NCI-H187 (cell line): ENCODE measurements at regions not wholly inside any gene's neighbourhood (a gene's known extent, or its start where the extent isn't known, plus 50 kb on each side); places are given as distances from the start of the nearest gene placed in this dataset.

Experiments
- DNase-seq, 2 experiments: peaks; one replicate each; lab custom pipeline; 2025; lab: John Stamatoyannopoulos, UW

DNA sequence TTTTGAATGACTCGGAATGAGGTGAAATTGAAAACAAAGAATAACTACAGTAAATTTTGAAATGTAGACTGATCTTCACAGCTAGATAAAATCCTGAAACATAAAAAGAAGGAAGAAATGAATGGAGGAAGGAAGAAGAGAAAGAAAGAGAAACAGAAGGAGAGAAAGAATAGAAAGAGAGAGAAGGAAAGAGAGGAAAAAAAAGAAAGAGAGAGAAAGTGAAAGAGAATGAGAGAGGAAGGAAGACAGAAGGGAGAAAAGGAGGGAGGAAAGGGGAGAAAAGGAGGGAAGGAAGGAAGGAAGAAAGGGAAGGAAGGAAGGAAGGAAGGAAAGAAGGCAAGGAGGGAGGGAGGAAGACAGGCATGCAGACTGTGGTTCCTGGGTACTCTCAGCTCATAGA lies 982.6 kb downstream of the BCL11A start:
- DNase-seq, result no peak

DNA sequence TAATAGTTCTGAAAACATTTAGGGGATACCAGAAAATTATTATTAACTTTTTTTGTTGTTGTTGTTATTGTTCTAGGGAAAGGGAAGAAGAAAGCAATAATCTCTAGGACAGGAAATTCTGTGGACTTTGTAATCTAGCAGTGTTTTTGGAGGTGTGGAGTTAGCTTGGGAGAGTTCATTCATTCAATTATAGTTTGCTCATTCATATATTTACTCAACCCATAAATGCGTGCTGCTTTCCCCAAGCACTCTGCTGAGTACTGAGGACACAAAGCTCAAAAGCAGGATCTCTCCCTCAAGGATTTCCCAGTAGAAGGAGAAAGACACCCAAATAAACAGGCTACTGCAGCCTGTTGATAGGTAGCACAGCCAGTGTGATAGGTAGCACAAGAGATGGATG lies 984.3 kb downstream of the BCL11A start:
- DNase-seq, result no peak

DNA sequence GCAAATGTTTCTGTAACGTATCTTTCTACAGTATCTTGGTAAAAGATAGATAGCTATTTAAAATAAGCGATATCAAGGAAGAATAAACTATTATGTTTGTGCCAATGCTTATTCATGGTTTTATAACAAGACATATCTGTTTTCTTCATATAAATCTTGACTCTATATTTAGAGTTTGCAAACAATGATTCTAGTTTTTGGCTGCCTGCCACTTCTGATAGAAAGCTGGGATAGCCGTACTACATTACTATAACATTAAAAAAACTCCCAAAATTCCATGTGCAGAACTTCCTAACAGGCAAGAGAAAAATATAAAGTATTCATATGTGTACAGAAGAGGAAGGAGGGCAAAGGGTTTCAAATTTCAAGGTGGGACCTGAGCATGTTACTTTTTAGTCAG lies 985.0 kb downstream of the BCL11A start:
- no peak for DNase-seq

DNA sequence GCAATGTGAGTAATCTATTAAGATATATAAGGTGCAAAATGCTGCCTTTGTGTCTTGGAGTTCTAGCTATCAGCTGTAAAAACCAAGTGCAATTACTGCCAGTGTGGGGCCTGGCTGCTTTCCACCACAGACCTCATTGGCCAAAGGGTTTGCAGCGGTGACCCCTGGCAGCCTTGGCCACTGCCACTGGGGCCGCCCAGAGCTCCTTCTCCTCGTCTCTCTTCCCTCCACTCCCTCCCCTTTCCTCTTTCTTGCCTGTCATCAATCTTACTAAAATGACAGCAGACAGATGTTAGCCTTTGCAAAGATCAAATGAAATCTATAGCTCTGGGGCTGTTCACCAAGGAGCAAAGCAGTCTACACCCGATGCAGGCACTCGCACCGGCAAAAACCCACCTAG lies 986.3 kb downstream of the BCL11A start:
- DNase-seq, result no peak

DNA sequence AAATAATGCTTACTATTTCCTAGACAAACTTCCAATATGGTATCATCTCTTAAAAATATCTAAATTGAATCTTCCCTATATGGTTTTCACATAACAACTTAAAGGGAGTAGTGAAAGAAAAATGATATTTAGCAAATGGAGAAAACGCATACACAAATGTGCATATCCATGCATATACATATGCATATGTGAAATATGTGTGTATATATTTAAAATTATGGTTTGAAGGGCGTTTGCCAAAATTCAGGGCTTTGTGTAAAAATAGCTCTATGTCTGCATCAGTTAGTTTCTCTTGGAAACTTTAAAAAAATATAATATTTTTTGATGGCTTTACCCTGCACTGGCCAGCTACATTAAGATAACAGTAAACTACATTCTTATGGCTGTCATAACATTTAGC lies 986.7 kb downstream of the BCL11A start:
- no peak for DNase-seq

DNA sequence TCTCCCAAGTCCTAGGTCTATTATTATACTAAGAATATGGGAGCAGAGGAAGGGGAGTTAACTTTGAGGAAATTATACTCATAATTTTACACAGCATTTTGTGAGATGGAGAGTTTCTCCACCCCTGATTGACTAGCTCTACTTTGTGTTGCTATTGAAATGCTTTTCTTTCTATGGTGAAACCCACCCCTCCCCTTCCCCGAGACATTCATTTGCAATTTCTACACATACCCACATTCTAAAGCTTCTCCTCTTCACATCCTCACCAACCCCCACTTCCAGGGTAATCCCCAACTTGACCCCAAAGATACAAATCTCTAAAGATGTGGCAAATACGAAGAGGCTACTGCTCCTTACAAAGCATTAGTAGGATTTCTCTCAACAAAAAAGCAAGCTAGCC lies 992.2 kb downstream of the BCL11A start:
- no peak for DNase-seq

DNA sequence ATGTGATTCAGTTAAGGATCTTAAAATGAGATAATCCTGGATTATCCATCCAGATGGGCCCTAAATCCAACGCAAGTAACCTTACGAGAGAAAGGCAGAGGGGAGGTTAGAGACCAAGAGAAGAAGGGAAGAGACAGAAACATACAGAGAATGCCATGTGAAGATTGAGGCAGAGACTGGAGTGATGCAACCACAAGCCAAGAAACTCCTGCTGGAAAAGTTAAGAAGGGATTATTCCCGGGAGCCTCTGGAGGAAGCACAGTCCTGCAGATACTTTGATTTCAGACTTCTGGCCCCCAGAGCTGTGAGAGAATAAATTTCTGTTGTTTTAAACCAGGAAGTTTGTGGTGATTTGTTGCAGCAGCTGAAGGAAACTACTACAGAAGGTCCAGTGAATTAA lies 992.7 kb downstream of the BCL11A start:
- no peak for DNase-seq

DNA sequence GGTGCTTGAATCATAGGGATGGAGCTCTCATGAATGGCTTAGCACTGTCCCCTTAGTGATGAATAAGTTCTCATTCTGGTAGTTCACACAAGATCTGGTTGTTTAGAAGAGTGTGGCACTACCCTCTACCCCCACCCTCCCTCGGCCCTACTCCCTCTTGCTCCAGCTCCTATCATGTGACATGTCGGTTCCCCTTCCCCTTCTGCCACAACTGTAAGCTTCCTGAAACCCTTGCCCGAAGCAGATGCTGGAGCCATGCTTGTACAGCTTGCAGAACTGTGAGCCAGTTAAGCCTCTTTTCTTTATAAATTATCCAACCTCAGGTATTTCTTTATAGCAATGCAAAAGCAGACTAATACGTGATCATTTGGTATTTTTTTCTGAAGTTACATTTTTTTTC lies 1012.6 kb downstream of the BCL11A start:
- no peak for DNase-seq

DNA sequence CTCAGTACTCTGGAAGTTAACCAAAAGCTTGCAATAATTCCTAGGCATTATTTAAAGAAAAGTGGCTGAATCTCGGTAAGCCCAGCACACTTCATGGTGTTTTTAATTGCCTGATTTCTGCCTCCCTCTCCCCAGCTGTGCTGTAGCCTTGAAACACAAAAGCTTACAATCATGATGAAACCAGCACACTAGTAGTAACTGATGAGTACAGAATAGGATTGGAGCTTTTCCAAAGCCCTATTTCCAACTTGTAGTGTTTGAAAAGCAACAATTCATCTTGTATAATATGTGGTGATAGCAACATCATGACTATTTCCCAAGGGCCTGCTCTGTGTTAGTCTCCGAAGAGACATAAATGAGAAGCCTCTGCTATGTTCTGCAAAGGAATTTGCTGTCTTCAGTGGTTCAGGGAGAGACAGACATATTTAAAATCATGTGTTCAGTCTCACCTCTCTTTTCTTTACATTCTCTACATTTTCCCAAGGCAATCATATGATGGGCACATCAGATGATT lies 1015.0 kb downstream of the BCL11A start:
- DNase-seq, result no peak

DNA sequence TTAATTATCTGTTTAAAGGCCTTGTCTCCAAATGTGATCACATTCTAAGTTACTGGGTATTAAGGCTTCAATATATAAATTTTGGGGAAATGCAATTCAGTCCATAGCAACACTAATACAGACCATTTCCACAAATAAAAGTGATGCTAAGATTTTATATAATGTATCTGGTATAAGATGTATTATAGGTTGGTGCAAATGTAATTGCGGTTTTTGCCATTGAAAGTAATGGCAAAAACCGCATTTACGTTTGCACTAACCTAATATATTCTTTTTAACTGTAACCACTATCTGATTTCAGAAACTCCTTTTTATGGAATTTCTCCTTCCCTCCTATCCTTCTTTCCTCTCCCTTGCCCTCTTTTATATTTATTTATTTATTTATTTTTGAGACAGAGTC lies 1020.6 kb downstream of the BCL11A start:
- no peak for DNase-seq

DNA sequence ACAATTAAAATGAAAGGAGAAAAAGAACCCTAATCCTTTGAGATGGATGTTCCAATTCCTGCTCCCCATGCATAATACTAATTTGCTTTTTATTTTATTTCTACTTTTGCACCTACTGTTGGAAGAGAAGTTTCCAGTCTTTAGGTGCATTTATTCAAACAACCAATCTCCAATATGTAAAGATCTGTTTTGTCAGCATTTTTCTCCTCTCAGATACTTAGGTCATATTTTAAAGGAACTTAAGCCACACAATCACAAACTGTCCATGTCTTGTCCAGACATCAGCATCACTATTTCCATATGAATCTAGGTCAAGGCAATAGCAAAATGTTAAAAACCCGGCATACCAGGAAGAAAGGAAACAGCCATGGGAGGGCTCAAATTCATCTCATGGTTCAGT lies 1023.2 kb downstream of the BCL11A start:
- DNase-seq, result no peak

DNA sequence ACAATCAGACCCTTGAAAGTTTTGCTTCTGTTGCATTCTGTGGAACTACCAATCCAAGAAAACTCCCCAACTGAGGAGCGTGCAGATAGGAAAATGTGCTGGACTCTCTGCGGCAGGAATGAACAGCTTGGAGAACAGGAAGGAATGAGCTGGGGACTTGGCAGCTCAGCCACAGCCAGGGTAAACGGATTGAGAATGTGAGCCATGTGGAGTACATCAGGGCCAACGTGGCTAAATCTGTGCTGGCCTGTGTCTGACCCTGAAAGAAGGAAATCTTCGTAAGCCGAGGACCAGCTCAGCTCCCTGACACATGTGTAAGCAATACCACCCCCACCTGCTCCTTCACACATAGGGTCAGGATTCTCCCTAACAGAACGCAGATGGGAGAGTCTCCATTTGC lies 1023.7 kb downstream of the BCL11A start:
- DNase-seq, result no peak

DNA sequence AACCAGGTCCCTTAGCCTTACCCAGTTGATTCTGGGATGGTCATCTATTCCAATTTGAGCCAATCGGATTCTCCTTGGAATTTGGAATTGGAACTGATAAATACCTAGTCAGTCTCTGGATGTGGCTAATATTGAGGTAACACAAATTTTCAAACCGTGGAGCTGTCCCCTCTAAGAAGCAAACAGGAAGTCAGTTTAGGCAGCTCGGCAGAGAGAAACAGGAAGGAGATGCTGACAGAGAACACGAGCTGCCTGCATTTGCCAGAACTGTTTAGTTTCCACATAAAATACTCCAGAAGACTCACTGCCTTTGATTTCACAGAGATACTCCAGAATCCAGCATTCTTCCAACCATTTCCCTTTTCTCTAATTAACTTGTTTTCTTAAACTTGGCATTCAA lies 1024.9 kb downstream of the BCL11A start:
- no peak for DNase-seq

DNA sequence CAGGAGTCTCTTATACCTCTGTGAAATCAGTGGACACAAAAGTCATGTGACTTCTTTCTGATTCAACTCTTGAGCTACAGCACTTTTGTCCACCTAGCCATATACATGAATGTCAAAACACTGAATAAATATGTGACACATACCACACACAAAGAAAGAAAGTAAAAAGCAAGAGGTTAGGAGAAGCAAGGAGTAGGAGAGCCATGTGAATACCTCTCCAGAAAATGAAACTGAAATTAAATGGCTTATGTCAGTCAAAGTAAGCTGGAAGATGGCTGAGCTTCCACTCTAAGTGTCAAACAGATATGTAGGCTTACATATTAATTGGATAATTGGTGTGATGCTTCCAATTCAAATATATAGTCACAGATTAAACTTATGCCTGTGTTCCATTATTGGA lies 1050.5 kb downstream of the BCL11A start:
- DNase-seq, result no peak

DNA sequence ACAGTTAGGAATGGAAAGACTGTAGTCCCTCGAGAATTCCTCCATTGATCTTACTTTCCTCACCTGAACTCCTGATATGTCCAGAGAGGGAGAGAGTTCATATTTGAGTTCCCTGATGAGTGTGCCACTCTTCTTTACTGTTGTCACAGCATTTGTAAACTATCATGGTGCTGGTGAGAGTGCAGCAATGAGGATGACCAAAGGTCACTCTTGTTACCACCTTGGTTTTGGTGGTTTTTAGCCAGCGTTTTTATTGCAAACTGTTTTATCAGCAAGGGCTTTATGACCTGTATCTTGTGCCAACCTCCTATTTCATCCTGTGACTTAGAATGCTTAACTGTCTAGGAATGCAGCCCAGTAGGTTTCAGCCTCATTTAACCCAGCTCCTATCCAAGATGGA lies 1062.5 kb downstream of the BCL11A start:
- DNase-seq, result no peak

DNA sequence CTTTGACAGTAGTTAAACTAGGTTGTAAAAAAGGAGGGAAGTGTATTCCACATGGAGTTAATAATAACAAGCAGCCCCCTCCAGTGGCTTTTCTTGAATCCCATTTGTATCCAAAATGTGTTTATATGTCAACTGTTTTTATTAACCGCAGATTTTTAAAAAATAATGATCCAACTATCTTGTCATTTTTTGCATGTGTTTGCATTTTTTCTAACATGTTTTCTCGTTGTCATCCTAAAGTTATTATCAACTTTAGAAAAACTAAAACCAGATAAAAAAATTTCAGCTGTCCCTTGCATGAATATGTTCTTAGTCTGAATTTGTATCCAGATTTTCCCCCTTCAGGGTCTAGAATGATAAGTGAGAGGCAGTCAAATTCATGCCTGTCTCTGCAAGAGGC lies 1063.3 kb downstream of the BCL11A start:
- DNase-seq, result no peak

DNA sequence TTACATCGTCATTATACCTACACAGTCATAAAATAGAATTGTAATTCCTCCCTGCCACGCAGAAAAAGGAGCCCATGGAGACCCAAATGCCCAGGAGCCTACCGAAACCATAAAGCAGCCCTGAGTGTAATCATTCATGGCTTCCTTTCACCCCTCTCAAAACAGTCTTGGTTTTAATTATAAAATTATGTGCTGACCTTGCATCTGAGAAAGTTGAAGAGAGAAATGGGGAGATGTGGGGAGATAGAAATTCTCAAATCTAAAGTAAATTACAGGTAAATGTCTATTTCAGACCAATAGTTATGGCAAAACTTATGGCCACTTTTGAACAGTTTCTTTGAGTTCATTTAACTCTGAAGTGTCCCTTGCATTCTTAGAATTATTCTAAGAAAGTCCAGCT lies 1068.8 kb downstream of the BCL11A start:
- DNase-seq, result no peak

DNA sequence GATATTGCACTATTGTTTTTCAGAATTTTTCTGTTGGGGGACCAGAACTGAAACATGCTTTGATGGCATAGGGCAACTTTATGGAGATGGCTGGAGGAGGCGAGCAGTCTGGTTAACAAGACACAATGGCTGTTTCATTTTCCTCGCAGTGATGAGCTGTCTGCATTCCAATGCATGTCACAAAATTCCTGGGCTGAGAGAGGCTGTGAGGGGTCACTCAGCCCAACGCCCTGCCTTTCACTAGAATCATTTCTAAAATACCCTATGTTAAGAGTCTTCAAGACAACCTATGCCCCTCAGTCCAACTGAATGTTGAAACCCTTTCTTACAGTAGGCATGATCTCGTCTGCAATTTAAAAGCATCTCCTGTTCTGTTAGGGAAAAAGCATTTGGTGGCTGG lies 1090.0 kb downstream of the BCL11A start:
- DNase-seq, result no peak

DNA sequence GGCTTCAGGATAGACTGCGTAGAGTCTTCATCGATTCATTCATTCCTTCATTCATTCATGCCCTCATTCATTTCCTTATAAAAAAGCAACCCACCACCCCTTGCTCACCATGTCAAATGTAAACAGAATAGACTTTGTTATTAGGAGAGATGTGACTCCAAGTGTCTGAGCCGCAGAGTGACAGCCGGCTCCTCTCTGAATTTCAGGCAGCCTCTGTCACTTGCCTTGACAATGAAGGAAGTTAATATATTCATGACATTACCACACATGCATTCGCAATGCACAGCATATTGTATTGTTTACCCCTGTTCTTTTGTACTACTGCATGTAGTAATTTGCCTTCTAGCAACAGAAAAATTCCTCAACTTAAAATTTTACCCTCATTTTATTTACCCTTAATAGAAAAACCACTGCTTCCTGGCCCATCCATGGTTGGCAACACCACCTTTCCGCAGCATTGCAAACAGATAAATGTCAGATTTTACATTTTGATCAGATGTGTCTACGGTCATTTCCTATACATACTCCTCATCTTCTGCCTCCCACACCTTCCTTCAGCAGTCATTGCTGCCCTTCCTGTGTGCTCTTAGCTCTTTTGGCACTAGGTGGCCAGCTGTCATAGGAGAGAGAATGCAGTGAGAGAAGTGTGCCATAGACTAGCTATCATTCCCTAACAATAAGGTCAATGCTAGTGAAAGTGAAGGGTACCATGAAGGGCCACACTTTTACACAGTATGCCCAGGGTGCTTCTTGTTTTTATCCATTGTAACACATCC lies 1090.8 kb downstream of the BCL11A start:
- no peak for DNase-seq

DNA sequence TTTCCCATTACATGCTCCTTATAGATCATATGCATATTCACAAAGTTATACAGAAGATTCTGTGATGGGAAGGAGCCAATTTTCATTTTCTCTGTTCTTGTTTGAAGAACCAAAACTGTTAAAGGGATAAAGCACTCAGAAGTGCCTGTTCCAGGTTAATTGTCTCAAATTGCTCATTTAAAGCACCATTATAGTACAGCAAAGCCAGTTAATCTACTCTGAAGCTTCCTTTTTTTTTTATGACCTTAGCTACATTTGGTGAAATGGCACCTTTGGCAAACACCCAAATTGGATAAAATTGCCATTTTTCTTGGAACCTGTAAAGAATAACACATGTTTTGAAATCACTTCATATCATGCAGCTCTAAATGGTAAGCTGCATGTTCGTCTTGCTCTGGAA lies 1092.3 kb downstream of the BCL11A start:
- DNase-seq, result no peak

DNA sequence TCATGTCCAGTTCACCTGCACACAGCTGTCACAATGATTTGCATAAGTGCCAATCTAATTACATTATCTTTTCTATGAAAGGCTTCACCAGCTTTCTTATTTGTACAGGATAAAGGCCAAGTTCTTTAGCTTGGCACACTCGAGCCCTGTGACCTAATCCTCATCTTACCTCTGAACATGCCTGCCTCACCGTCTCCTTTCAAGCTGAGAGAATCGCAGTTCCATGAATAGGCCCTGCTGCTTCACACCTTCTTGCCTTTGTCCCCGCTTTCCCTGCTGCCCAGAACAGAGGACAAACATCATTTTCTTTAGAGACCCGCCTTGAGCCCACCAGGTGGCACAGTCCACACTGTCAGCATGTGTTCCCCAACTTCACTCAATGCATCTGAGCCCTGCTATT lies 1094.7 kb downstream of the BCL11A start:
- no peak for DNase-seq

DNA sequence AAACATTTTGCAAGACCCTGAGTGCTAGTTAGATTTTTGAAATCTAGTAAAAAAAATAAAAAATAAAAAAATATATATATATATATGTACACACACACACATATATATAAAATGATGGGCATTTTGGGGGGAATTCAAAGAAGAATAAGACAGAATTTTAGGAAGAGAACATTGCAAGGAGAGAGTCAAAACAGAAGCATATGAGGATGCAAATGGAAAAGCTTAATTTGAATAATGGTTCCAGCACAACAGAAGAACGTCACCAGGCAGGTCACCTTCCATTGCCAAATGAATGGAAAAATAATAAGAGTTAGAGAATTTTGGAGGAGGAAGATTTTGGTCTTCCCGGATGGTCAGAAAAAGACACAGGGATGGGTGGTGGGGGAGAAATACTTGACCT lies 1097.2 kb downstream of the BCL11A start:
- DNase-seq, result no peak

DNA sequence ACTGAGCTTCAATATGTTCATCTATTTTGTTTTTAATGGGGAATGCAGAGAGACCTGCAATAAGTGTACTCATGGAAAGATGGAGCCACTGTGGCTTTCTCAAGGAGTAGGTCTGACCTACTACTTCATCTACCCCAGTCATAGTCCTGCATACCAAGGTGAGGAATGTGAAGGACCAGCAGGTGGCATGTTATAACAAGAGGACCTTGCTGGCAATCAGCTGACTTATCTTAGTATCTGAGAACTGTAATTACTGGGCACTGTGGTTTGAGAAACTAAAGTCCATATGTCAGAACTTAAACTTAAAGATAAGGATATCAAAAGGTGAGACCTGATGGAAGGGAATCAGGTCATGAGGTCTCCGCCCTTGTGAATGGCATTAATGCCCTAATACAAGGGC lies 1104.2 kb downstream of the BCL11A start:
- DNase-seq, result no peak

DNA sequence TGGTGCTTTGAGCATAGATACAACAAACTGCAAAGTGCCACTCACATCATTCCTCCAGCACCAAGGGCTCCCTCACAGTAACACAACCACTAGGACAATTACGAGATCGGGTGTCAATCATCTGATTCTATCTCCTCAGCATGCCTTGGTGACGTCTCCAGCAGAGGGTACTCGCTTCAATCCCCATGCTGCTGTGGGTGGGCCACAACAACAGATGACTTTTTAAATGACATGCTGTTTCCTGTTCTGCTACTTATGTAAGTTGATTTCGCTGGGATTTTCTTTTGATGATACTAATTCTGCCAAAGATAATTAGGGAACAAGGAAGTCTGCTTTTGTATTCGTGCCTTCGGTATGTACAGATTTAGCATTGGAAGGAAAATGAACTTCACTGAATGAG lies 1113.0 kb downstream of the BCL11A start:
- DNase-seq, result no peak
